ENCODE measurements at regions not wholly inside any gene's neighbourhood (a gene's known extent, or its start where the extent isn't known, plus 50 kb on each side); places are given as distances from the start of the nearest gene placed in this dataset.

DNA sequence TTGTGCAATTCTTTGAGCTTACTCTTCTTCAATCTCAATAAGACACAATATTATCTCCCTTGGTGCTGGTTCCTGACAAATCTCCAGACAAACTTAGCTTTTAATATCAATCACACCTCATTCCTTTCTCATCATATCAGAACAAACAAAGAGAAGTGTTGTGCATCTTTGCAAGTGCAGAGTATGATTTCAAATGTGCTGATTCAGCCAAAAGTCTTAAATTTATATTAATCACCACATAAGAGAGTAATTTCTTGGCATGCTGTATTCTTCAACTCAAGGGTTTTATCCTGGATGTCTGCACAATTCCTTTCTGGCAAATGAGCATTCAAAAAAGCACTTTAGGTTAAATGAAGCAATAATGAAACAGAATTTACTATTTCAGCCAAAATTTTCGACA, 877.8 kb downstream of the ANKRD7 start:
- Histone ChIP-seq H3K36me3 (ENCODE audit: control insufficient read depth in 4 of 4, insufficient read depth in 3 of 4, low read depth in 1 of 4, low read length in 3 of 4) (no peaks in the 10 kb centered on the region), H3K9me3 (ENCODE audit: control insufficient read depth in 4 of 4, low read length in 3 of 4) (no peaks in the 10 kb centered on the region), H3K27ac (ENCODE audit: low read depth in 1 of 2, low read length in 2 of 2) (no peak overlapping the region), H3K4me3 (ENCODE audit: low read depth in 1 of 3, low read length in 3 of 3) (no peak overlapping the region), H3K4me1 (ENCODE audit: control insufficient read depth in 4 of 4, insufficient read depth in 4 of 4, low read length in 3 of 4) (no peaks in the 10 kb centered on the region), H3K9ac (ENCODE audit: low read depth in 1 of 2, low read length in 2 of 2) (no peak overlapping the region), H3K27me3 (ENCODE audit: control insufficient read depth in 4 of 4, insufficient read depth in 4 of 4, low read length in 3 of 4) (peaks cover 0 to 4% (median 0%) of the 10 kb centered on the region in 4 donors)
- TF ChIP-seq FOXA1 (IDR thresholded peaks at IDR 0.05) (no peak), NR2F2 (IDR thresholded peaks at IDR 0.05) (no peak), HNF4A (conservative IDR thresholded peaks at IDR 0.05) (no peak), FOXA2 (IDR thresholded peaks at IDR 0.05) (no peak), GABPA (IDR thresholded peaks at IDR 0.05 in 1 of 2, conservative IDR thresholded peaks at IDR 0.05 in 1 of 2) (no peak)
- TF ChIP-seq, protein P1, sequence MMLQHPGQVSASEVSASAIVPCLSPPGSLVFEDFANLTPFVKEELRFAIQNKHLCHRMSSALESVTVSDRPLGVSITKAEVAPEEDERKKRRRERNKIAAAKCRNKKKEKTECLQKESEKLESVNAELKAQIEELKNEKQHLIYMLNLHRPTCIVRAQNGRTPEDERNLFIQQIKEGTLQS (IDR thresholded peaks at IDR 0.05) = no peak
- TF ChIP-seq, protein P2, sequence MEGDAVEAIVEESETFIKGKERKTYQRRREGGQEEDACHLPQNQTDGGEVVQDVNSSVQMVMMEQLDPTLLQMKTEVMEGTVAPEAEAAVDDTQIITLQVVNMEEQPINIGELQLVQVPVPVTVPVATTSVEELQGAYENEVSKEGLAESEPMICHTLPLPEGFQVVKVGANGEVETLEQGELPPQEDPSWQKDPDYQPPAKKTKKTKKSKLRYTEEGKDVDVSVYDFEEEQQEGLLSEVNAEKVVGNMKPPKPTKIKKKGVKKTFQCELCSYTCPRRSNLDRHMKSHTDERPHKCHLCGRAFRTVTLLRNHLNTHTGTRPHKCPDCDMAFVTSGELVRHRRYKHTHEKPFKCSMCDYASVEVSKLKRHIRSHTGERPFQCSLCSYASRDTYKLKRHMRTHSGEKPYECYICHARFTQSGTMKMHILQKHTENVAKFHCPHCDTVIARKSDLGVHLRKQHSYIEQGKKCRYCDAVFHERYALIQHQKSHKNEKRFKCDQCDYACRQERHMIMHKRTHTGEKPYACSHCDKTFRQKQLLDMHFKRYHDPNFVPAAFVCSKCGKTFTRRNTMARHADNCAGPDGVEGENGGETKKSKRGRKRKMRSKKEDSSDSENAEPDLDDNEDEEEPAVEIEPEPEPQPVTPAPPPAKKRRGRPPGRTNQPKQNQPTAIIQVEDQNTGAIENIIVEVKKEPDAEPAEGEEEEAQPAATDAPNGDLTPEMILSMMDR (IDR thresholded peaks at IDR 0.05; ENCODE audit: low read depth, low read length, missing input control) = no peak
- TF ChIP-seq, protein P3, sequence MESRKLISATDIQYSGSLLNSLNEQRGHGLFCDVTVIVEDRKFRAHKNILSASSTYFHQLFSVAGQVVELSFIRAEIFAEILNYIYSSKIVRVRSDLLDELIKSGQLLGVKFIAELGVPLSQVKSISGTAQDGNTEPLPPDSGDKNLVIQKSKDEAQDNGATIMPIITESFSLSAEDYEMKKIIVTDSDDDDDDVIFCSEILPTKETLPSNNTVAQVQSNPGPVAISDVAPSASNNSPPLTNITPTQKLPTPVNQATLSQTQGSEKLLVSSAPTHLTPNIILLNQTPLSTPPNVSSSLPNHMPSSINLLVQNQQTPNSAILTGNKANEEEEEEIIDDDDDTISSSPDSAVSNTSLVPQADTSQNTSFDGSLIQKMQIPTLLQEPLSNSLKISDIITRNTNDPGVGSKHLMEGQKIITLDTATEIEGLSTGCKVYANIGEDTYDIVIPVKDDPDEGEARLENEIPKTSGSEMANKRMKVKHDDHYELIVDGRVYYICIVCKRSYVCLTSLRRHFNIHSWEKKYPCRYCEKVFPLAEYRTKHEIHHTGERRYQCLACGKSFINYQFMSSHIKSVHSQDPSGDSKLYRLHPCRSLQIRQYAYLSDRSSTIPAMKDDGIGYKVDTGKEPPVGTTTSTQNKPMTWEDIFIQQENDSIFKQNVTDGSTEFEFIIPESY (IDR thresholded peaks at IDR 0.05) = no peak
- DNase-seq (ENCODE audit: low spot score) = no peak
- WGBS = 75% methylated on average over 1 of the region's 1 CpG

DNA sequence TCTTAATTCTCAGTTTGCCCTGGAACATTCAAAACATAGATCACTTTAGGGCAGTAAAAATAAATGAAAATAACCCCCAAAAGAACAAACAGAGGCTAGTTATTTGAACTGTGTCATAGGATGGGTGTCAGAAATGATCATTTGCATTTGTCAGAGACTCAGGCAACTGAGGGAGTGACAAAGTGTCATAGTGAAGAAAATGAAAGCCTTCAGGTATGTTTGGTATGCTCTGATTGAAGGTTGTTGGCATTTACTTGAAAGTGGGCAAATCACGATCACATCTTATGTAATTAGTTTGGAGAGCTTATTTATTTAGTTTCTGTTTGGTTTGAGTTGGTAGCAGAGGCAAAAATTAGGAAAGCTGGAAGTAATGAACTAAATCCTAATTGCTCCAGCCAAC, 880.9 kb downstream of the ANKRD7 start:
- Histone ChIP-seq H3K36me3 (ENCODE audit: control insufficient read depth in 4 of 4, insufficient read depth in 3 of 4, low read depth in 1 of 4, low read length in 3 of 4) (no peaks in the 10 kb centered on the region), H3K4me3 (ENCODE audit: low read depth in 1 of 3, low read length in 3 of 3) (no peak overlapping the region), H3K9ac (ENCODE audit: low read depth in 1 of 2, low read length in 2 of 2) (no peak overlapping the region), H3K27ac (ENCODE audit: low read depth in 1 of 2, low read length in 2 of 2) (no peak overlapping the region), H3K4me1 (ENCODE audit: control insufficient read depth in 4 of 4, insufficient read depth in 4 of 4, low read length in 3 of 4) (no peaks in the 10 kb centered on the region), H3K27me3 (ENCODE audit: control insufficient read depth in 4 of 4, insufficient read depth in 4 of 4, low read length in 3 of 4) (peaks cover 0 to 3% (median 0%) of the 10 kb centered on the region in 4 donors), H3K9me3 (ENCODE audit: control insufficient read depth in 4 of 4, low read length in 3 of 4) (no peaks in the 10 kb centered on the region)
- no peak for DNase-seq (ENCODE audit: low spot score)
- WGBS = 19% methylated on average over 1 of the region's 1 CpG
- no peak for TF ChIP-seq NR2F2 (IDR thresholded peaks at IDR 0.05)
- TF ChIP-seq FOXA1 (IDR thresholded peaks at IDR 0.05) = no peak
- TF ChIP-seq HNF4A (conservative IDR thresholded peaks at IDR 0.05) = no peak
- TF ChIP-seq, protein P4, sequence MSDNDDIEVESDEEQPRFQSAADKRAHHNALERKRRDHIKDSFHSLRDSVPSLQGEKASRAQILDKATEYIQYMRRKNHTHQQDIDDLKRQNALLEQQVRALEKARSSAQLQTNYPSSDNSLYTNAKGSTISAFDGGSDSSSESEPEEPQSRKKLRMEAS (IDR thresholded peaks at IDR 0.05) = no peak
- no peak for TF ChIP-seq TAF1 (conservative IDR thresholded peaks at IDR 0.05)
- no peak for TF ChIP-seq FOXA2 (IDR thresholded peaks at IDR 0.05)
- TF ChIP-seq, protein P1 (IDR thresholded peaks at IDR 0.05) = no peak
- no peak for TF ChIP-seq YY1 (IDR thresholded peaks at IDR 0.05)
- TF ChIP-seq RXRA (IDR thresholded peaks at IDR 0.05) = no peak
- TF ChIP-seq RAD21 (IDR thresholded peaks at IDR 0.05) = no peak
- TF ChIP-seq JUND (IDR thresholded peaks at IDR 0.05) = no peak
- no peak for TF ChIP-seq EGR1 (IDR thresholded peaks at IDR 0.05; ENCODE audit: low read depth in 2 of 2)
- no peak for TF ChIP-seq HNF4G (IDR thresholded peaks at IDR 0.05)
- TF ChIP-seq, protein P2 (IDR thresholded peaks at IDR 0.05; ENCODE audit: low read depth, low read length, missing input control) = no peak
- TF ChIP-seq, protein P3 (IDR thresholded peaks at IDR 0.05) = no peak
- no peak for TF ChIP-seq SP1 (IDR thresholded peaks at IDR 0.05)
- TF ChIP-seq, protein P5, sequence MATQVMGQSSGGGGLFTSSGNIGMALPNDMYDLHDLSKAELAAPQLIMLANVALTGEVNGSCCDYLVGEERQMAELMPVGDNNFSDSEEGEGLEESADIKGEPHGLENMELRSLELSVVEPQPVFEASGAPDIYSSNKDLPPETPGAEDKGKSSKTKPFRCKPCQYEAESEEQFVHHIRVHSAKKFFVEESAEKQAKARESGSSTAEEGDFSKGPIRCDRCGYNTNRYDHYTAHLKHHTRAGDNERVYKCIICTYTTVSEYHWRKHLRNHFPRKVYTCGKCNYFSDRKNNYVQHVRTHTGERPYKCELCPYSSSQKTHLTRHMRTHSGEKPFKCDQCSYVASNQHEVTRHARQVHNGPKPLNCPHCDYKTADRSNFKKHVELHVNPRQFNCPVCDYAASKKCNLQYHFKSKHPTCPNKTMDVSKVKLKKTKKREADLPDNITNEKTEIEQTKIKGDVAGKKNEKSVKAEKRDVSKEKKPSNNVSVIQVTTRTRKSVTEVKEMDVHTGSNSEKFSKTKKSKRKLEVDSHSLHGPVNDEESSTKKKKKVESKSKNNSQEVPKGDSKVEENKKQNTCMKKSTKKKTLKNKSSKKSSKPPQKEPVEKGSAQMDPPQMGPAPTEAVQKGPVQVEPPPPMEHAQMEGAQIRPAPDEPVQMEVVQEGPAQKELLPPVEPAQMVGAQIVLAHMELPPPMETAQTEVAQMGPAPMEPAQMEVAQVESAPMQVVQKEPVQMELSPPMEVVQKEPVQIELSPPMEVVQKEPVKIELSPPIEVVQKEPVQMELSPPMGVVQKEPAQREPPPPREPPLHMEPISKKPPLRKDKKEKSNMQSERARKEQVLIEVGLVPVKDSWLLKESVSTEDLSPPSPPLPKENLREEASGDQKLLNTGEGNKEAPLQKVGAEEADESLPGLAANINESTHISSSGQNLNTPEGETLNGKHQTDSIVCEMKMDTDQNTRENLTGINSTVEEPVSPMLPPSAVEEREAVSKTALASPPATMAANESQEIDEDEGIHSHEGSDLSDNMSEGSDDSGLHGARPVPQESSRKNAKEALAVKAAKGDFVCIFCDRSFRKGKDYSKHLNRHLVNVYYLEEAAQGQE (IDR thresholded peaks at IDR 0.05) = no peak
- TF ChIP-seq GABPA (IDR thresholded peaks at IDR 0.05 in 1 of 2, conservative IDR thresholded peaks at IDR 0.05 in 1 of 2) = no peak

Measured in liver (tissue), 8 donors.